Embryonic facial prominence (tissue), 1 donor: ENCODE measurements at regions not wholly inside any gene's neighbourhood (a gene's known extent, or its start where the extent isn't known, plus 50 kb on each side); places are given as distances from the start of the nearest gene placed in this dataset.

Experiments used
- DNase-seq: peaks from one replicate; pipeline ENCODE4 v3.0.0-alpha.2; 2016; ENCODE audit errors: extremely low spot score

DNA sequence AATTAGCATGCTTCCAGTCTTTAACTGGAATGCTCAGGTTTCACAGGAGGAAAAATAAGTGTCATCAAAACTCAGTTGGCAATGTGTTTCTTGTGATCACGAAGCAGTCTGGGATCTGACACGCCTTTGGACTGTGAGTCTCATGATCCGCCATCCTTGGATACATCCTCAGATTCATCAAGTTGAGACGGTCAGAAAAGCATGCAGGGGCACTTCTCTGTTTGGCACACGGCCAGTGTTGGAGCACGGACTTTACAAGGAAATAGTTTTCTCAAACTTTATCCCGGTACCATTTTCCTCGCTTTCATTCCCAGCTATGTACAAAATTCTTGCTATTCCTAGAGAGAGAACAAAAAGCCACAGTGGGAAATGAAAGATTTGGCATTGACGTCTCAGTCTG is 88.4 kb upstream of the PARP11 start:
- no peak for DNase-seq

GRCh38 chr12:3959799-3960560 is 86.8 kb upstream of the PARP11 start:
- DNase-seq, result no peak

- no peak for DNase-seq
Measured at GRCh38 chr12:3958534-3958933, 85.3 kb upstream of the PARP11 start.

DNA sequence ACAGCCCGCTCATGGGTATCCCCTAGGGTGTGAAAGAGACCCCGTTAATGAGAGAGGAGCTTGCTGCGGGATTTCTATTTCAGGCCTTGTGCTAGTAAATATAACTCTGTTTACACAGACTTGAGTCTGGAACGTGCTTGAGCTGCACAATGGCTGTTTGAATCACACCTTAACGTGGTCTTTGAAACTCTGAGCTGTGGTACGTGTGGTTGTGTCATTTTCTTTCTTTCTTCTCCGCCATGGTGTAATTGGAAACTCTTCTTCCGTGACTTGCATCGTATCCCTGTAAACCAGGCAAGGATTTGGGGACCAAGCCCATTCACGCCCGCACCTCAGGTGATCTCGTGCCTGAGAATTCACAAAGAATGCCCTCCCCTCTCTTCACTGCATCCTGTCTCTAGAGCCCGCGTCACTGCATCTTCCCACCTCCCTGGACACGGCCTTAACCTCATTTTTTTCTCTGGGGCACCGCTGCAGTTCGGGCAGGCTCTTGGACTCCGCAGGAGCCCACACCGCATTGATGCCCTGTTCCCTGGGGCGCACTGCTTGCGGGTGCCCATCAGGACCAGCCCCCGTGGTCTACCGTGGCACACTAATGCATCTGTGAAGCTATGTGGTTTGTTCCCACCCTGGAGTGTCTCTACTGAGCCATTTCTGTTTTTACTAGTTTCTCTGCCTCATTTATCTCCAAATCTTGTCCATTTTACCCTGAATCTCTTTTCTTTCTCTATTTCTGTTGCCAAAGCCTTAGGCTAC is 78.4 kb upstream of the PARP11 start:
- DNase-seq, result no peak

DNA sequence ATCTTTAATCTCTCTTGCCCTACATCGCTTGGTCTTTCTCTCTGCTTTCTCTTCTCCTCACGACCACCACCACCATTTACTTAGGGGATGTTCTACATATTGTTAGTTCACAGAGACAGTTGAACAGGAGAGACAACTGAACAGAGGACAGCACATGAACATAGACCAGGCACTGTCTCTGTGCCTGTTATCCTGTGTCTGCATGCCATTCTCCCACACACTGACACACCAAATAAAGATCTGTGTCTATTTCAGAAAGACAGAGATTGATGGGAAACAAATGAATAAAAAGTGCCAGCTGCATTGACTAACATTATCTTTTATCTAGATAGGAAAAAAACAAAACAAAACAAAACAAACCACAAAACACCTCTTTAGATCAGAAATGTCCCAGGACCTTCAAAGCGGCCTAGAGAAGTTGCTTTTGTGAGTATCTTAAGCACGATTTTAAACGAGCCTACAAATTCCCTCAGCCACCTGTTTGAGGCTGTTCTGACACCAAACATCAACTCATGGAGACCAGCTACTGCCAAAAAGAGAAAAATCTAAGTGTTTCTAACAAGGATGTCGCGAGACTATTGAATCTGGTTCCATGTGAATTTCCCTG is 77.6 kb upstream of the PARP11 start:
- no peak for DNase-seq

GRCh38 chr12:3947781-3948180 is 74.6 kb upstream of the PARP11 start:
- DNase-seq, result no peak

GRCh38 chr12:3945671-3946070 is 72.5 kb upstream of the PARP11 start:
- no peak for DNase-seq

DNA sequence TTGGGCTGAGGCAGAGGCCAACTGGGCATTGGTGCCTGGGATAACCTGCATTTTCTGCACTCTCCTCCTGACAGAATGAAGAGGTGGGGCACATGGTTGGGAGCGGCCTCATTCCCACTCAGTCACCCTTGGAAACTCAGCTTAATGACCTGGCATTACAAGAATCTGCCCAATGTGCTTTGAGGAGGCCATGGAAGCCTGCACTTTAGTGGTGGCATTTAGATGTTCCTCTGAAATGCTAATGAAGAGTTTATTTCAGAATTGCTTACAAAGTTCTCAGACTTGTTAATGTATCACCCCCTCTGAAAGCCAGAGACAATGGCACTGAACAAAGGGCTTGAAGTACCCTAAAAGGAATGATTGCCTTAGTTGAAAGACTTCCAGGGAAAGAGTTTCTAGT is 71.4 kb upstream of the PARP11 start:
- no peak for DNase-seq

DNA sequence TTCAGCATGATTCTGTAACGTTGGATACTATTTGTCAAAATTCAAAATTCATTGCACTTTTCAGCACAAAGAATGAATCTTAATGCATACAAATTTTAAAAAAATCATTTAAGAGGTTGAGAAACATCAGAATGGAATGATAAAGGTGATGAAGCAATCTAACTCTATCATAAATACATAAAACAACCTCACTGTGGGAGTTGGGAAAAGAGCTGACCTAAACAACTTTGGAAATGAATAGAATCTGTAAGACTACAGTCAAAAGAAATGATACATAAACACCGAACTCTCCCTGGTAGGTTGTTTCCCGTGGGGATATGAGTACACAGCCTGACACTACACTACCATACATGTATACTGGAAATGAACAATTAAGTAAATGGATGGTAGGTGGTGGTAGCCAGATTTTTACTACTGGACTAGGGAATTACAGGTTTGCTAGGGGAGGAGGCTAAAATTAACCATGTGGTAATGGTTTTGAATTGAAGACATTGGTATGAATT is 64.9 kb upstream of the PARP11 start:
- no peak for DNase-seq

DNA sequence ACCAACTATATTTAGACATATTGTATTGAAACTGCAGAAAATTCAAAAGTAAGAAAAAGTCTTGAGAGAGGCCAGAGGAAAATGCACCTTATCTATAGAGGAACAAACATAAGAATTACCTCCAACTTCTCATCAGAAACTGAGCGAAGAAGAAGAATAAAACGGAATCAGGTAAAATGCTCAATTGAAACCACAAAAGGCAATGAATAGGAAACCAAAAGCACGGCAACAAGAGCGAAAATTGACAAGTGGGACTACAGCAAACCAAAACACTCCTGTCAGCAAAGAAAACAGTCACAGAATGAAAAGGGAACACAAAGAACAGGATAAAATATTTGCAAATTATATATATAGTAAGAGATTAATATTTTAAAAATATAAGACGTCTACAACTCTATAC is 61.9 kb upstream of the PARP11 start:
- DNase-seq, result no peak

- DNase-seq, result no peak
Measured at GRCh38 chr12:3933819-3934192, 60.6 kb upstream of the PARP11 start.

DNA sequence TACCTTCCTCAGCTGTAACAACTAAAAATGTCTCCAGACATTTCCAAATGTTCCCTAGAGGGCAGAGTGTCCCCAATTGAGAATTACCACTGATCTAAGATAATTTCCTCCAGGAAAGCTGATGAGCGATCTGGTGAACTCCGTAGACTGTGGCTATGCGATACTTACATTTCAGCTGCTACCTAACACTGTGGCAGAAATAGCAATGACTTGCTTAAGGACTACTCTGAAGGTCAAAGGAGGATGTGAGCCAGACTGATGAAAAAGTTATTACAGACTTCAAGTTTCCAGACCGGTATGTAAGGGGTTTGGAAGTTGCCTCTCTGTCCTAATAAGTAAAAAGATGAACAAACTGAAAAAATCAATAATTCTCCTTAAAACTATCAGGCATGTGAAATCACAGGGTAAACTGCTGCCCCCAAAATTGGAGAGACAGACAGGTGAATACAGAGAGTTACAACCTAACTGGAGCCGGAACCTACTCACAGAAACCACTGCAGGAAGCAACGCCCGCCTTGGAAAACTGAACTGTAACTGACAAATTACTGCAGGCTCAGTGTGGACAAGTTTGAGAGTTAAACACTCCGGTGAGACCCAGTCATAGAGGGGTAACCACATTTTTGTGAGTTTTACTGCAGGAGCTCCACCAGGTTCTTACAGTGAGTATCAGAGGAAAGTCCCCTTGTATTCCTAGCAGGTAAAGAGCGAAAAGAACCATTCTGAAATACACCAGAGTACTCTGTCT is 60.0 kb upstream of the PARP11 start:
- DNase-seq, result no peak

- DNase-seq, result peak; percentile 39
Measured at GRCh38 chr12:3931776-3932175, 58.6 kb upstream of the PARP11 start.

DNA sequence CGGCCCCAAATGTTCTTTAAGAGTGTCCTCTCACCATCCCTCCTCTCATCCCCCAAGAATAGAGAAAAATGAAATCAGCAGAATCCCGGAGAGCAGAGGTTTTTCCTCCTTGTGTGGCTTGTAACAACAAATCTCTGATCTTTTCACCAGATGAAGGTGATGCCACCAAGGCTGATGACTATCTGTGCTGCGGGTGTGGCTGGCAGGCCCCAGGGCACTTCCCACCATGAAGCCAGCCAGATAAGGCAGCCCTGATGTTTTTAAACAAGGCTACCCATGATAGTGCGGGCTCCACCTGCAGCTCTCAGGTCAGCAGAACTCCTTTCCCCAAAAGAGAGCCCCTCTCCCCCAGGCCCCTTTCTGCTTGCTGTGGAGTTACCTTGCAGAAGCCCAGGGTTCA is 58.0 kb upstream of the PARP11 start:
- DNase-seq, result no peak

GRCh38 chr12:3929875-3930615 is 56.8 kb upstream of the PARP11 start:
- no peak for DNase-seq

- peak; percentile 87 for DNase-seq
Measured at GRCh38 chr12:3928538-3929184, 55.5 kb upstream of the PARP11 start.

DNA sequence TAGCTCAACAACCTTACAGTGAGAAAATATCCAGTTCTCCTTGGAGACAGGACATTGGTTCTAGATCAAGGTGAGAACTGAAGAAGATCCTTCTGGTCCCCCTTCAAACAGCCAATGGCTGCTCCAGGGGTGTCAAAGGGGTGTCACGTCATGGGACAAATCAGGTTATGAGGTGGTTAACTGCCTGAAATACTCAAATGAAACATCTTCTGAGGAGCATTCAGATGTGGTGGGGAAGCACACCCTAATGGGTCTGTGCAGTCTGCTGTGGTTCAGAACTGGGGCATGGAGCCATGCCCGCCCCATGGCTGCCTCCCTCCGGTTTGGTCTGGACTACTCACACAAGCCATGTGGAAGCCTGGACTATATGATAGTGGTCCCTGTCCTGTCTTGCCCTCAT is 52.4 kb upstream of the PARP11 start:
- no peak for DNase-seq

DNA sequence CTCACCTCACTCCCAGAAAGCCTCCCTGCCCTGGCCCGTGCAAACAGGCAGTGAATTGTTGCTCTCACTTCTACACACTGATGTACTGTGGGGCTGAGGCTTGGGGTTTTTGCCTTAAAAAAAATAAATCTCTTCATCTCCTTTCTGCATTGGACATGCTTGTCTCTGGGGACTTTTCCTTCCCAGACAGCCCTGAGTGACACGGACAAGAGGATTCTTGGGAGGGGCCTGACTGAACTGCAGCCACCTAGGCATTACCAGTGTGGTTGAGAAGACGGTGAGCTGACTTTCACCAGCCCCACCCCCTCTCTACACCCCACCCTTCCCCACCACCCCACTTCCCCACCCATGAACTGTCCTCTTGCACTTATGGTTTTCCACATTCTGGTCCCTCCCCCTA is 51.6 kb upstream of the PARP11 start:
- no peak for DNase-seq

GRCh38 chr12:3923021-3923420 is 49.8 kb upstream of the PARP11 start:
- no peak for DNase-seq
